HG03378 (cell line): ENCODE measurements at regions not wholly inside any gene's neighbourhood (a gene's known extent, or its start where the extent isn't known, plus 50 kb on each side); places are given as distances from the start of the nearest gene placed in this dataset.

Source experiments
- ATAC-seq: cut with Tn5 transposase; IDR thresholded peaks from one replicate; pipeline ENCODE4 v1.9.1; 2021; ENCODE audit warnings: mild to moderate bottlenecking, moderate library complexity; ENCODE audit not compliant: unreplicated experiment

DNA sequence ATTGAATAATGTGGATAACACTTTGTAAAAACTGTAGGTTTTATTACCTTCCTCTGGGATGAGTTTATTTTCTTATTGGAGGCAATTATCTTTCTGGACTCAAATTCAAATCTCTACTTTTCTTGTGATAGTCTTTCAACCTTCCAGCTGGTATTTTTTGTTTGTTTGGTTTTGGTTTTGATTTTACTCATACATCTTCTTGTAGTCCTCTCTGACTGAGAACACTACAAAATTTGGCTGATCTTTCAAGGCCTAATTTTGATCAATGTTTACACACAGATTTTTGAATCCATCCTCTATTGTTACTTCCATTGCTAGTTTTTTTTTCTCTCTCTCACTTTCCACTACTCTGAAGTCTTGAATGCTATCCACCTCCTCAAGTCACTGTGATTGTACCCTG lies 303.8 kb upstream of the NECTIN3 start:
- no peak for ATAC-seq

DNA sequence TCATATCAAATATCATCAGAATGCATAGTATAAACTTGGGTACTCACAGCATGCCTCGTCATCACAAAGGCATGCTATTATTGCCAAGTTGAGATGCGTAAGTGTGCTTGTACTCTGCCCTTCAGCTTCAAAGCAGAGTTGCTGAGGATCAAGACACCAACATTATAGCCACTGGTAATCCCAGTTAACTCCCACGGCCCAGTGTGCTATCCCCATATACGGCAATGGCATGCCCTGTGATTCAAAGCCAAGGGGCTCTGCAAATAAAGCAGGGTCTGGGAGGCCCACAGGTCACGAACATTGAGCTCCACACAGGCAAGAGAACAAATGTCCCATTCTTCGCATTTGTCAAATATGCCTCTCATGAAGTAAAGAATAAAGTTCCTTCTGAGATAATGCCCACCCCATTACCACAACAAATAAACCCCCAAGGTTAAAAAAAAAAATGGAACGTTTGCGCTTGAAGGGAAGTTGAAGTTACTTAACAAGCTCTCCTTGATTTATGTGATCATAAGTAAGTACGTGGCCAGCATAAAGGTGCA lies 298.1 kb upstream of the NECTIN3 start:
- no peak for ATAC-seq

DNA sequence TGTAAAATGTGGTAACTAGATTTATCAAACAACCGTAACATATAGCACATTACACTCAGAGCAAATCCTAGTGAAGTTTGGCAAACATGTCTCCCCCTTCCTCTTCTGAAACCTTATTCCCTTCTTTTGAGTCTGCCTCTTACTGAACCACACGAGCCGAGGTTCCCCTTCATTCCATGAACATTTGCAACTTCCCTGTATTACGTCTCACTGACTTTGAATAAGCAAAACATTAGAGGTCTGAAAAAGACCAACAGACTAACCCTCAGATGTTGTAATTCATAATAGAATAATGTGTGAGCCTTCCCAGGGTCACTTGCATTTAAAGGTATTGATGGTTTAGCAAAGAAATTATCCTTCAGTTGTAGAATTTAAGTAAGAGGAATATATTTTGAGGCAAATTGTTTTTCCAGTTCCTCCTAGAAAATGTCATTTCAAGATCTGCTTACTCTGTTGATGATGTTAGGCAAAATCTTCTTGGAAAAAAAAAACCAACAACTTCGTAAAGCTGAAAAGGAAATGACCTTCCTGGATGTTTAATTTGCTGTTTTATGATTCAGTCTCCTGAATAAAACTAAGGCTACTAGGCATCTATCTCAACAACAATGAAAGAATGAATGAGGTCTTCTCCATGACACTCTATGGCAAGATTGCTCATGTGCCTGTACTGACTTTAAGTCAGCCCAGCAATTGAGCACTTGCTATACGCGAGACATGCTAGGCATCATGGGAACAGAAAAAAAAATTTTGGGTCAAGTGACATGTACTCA lies 296.9 kb upstream of the NECTIN3 start:
- no peak for ATAC-seq

DNA sequence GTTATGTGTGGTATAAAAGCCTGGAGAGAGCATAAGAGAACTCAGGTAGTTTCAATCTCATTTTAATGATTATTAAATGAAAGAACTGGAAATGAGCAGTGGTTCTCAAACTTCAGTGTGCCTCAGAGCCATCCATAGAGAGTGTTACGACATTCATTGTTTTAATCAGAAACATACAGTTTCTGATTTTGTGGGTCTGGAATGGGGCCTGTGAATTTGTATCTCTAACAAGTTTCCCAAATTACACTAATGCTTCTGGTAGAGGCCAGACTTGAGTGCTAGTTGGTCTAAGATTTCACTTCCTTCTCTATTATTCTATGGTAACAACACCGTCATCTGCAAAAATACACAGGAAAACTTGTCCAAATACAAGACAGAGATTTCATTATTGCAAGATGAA lies 292.0 kb upstream of the NECTIN3 start:
- ATAC-seq, result no peak

DNA sequence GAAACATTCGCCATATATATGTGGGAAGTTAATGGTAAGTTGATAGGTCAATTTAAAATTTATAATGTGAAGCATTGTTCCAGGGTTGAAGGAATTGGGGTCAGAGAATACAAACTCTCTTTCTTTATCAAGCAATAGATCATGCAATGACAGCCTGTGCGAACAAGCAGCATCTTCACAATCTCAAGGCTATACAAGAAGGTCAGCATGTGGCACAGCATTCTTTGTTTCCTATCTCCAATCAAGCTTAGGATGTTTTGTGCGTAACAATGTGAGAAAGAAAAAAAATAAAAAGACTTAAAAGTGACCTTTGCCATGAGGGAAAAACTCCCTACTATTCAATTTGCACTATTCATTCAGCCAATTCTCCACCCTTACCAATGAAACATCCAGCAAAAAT lies 288.1 kb upstream of the NECTIN3 start:
- ATAC-seq, result no peak

- no peak for ATAC-seq
Measured at GRCh38 chr3:110788794-110789193, 282.8 kb upstream of the NECTIN3 start.

GRCh38 chr3:110789315-110789714 lies 282.3 kb upstream of the NECTIN3 start:
- no peak for ATAC-seq

GRCh38 chr3:110790631-110791030 lies 281.0 kb upstream of the NECTIN3 start:
- no peak for ATAC-seq

- no peak for ATAC-seq
Measured at GRCh38 chr3:110791995-110792686, 279.5 kb upstream of the NECTIN3 start.

GRCh38 chr3:110793611-110794010 lies 278.0 kb upstream of the NECTIN3 start:
- ATAC-seq, result no peak

DNA sequence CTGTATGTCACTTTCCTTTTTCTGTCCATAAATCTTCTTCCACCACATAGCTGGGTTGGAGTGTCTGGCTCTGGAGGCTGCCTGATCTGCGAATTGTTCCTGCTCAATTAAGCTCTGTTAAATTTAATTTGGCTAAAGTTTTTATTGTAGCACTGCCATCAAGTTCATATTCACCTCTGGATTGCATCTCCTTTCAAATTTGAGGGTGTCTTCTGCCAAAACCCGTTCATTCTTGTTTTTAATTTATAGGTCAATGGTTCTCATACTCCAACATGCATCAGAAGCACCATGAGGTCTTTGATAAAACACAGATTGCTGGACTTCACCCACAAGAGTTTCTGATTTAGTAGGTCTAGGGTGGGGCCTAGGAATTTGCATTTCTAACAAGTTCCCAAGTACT lies 276.5 kb upstream of the NECTIN3 start:
- no peak for ATAC-seq

GRCh38 chr3:110799271-110799670 lies 272.3 kb upstream of the NECTIN3 start:
- ATAC-seq, result no peak

DNA sequence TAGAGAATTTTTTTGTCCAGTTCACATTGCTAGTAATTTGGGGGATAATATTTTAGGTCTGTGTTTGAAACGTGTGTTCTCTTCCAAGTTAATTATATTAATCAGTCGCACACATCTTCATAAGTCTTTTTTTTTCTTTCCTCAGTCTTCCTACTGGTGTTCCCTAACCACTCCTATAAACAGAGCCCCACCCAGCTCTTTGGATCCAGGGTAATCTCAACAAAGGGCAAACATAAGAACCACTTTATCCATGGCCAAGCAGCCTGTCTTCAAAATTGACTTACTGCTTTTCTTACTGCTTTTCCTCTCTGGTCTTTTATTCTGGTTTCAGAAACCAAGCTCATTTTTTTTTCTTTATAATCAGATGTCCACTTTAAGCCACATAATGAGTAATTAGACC lies 266.8 kb upstream of the NECTIN3 start:
- no peak for ATAC-seq

DNA sequence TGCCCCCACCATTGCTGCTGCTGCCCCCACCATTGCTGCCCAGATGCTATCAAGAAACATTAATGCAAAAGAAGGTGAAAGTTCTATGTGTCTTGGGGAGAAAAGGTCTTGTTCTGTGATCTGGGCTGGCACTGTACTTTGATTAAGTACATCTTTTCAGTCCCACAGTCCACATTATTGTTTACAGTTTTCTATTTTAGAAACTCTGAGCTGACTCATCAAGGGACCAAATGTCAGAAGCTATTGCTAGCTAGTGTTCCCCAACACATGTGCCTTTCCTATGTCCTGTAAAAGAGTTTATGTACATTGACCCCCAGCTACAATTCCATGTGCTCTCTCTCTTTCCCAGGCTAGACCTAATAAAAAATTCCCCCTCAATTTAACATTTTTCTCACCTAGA lies 264.7 kb upstream of the NECTIN3 start:
- no peak for ATAC-seq

DNA sequence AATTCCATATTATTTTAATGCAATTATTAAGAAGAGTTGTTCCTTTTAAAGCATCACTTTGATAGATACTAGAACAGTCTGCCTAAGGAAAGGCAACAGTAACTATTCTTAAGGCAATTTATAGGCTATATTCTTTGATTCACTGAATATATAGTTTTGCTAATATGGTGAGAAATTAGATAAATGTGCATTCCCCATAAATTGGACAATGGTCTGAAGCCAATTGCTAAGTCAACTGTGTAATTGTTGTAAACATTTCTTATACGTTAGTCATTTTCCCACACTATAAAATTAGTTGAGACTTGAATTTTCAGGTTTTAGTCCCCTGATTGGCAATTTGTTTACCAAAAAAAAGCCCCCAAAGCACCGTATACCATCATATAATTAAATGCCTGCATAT lies 263.0 kb upstream of the NECTIN3 start:
- no peak for ATAC-seq

DNA sequence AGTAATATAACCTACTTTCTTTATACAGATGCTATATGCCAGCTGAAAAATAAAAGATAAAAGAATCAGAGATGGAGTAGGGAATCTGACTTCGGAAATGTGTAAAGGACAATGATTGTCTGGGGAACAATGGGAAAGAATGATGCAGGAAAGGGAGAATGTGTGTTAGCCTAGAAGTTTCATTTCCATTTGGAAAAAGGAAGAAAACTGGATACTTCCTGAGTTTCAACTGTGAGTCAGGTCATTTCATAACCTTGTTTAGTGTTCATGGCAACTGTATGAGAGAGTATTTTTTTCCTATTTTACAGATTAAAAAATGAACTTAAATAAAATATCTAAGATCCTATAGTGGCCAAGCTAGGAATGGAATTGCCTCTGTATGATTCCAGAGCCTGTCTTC lies 261.3 kb upstream of the NECTIN3 start:
- no peak for ATAC-seq

GRCh38 chr3:110811050-110811449 lies 260.6 kb upstream of the NECTIN3 start:
- no peak for ATAC-seq

DNA sequence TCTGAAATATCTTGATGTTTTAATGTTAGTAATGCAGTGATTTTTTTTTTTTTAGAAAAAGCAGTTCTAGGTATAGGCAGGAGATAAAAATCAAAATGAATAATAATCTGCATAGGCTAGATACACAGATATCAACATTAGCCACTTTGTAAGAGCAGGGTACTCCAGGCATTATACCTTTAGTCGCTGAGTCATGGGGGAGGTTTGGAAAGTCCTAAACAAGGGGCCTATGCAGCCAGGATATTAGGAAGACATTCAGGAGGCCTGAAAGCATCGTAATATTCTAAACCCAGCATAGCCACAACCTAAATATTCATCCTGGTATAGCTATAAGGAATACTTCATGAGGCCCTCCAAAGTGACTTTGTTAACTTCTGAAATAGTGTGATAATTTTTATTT lies 258.1 kb upstream of the NECTIN3 start:
- ATAC-seq, result no peak

GRCh38 chr3:110814170-110815007 lies 257.2 kb upstream of the NECTIN3 start:
- peak; percentile 93 for ATAC-seq

- no peak for ATAC-seq
Measured at GRCh38 chr3:110815008-110815583, 256.5 kb upstream of the NECTIN3 start.

GRCh38 chr3:110816008-110816407 lies 255.6 kb upstream of the NECTIN3 start:
- ATAC-seq, result peak; percentile 48
